DMS79 treated with DMSO at 0.1 percent for 48 hours (cell line): ENCODE measurements at regions not wholly inside any gene's neighbourhood (a gene's known extent, or its start where the extent isn't known, plus 50 kb on each side); places are given as distances from the start of the nearest gene placed in this dataset.

ENCODE experiments used
- DNase-seq: peaks from one replicate; lab custom pipeline; 2025; lab: John Stamatoyannopoulos, UW

- no peak for DNase-seq
Observed at GRCh38 chr7:42289473-42289872, 52.5 kb upstream of the GLI3 start.
